Type B pancreatic cell (in vitro differentiated cells): ENCODE measurements at regions not wholly inside any gene's neighbourhood (a gene's known extent, or its start where the extent isn't known, plus 50 kb on each side); places are given as distances from the start of the nearest gene placed in this dataset.

Experiments used
- DNase-seq: peaks from one replicate; pipeline ENCODE4 v3.0.0; 2021; ENCODE audit warnings: mixed read lengths; ENCODE audit not compliant: unreplicated experiment; ENCODE audit errors: extremely low spot score
- H3K27ac Mint-ChIP-seq: 2 replicates; pipeline ENCODE4 v1.8.0; 2021; ENCODE audit warnings: mild to moderate bottlenecking, mixed read lengths
- H3K27me3 Mint-ChIP-seq: 2 replicates; pipeline ENCODE4 v1.8.0; 2021; ENCODE audit warnings: mixed read lengths
- H3K36me3 Mint-ChIP-seq: 2 replicates; pipeline ENCODE4 v1.8.0; 2021; ENCODE audit warnings: mixed read lengths
- H3K4me1 Mint-ChIP-seq: one replicate; pipeline ENCODE4 v1.8.0; 2021; ENCODE audit warnings: mixed read lengths; ENCODE audit not compliant: unreplicated experiment
- H3K4me3 Mint-ChIP-seq: 2 replicates; pipeline ENCODE4 v1.8.0; 2021; ENCODE audit warnings: mild to moderate bottlenecking, mixed read lengths
- H3K9me3 Mint-ChIP-seq: 2 replicates; pipeline ENCODE4 v1.8.0; 2021; ENCODE audit warnings: mixed read lengths
- CTCF ChIP-seq: fragments of 200-600 bp; sonication (generic); conservative IDR thresholded peaks from 2 replicates; pipeline ENCODE4 v1.5.0; 2021; ENCODE audit warnings: antibody characterized with exemption, mild to moderate bottlenecking

- H3K27me3 Mint-ChIP-seq: no peaks in the 10 kb centered on the region
- peaks cover 32% of the 10 kb centered on the region for H3K4me1 Mint-ChIP-seq
- TF ChIP-seq CTCF: peak; percentile 36
- no peak overlapping the region for H3K27ac Mint-ChIP-seq
- H3K4me3 Mint-ChIP-seq: no peak overlapping the region
- peaks cover 15% of the 10 kb centered on the region for H3K9me3 Mint-ChIP-seq
- no peak for DNase-seq
- peaks cover 6% of the 10 kb centered on the region for H3K36me3 Mint-ChIP-seq
Observed at GRCh38 chr6:140538926-140539325, 1164.5 kb upstream of the CITED2 start.

DNA sequence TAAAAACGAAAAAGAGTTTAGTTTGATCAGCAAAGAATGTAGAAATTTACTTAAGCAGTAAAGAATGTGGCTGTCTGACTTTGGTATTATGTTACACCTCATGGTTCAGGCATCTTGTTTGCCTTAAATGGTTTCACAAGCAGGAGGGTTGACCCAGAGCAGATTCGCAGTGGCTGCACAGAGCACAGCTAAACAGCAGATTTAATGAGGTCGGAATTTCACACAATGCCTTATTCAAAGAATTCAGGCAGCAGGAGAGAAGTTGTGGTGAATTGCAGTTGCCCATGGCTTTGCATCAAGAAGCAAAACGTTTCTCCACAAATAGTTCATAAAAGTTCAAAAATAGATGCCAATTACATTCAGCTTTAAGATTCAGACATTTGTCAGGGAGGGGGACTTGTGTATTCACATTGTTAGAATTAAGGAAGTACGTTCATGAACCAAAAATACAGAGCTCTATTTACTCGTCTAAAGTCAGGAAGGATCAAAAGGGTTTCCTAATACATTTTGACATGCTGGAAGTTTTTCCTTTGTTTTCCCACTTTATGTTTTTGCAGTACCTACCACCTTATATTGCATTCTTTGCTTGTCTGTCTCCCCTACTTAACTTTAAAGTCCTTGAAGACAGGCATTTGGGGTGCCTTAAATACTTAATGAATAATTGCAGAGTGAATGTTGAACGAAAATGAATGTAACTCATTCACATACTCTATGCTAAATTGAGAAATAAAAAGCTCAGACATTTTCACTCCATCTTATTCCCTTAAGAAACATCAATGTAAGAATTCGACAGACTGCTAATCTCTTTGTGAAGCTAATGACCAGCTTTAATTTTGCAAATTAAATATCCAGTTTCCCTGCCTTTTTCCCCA lies 1163.6 kb upstream of the CITED2 start:
- H3K27me3 Mint-ChIP-seq: no peaks in the 10 kb centered on the region
- peak overlapping the region; percentile 65 for H3K4me3 Mint-ChIP-seq
- peaks cover 15% of the 10 kb centered on the region for H3K9me3 Mint-ChIP-seq

DNA sequence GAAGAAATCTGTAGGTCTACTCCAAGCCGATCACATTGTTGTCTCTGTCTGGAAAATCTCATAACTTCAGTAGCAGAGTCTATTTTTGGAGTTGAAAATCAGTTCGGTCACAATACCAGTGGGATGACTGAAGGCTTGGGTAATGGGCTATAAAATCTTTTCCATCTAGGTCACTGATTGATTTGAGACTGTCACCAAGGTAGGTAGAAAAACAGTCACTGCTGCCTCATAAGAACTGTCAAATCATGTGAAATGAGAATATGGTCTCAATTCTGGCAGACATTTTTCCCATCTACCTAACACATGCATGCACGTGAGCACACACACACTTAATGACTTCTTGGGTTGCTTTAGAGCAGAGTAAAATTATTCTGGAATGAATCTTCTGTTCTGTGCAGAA lies 1162.8 kb upstream of the CITED2 start:
- Mint-ChIP-seq H3K4me3 (no peak overlapping the region), H3K9me3 (peaks cover 15% of the 10 kb centered on the region), H3K27ac (peak overlapping the region; percentile 91), H3K27me3 (no peaks in the 10 kb centered on the region), H3K36me3 (peaks cover 6% of the 10 kb centered on the region), H3K4me1 (peaks cover 21% of the 10 kb centered on the region)
- DNase-seq: no peak
- no peak for TF ChIP-seq CTCF

More for the DNA sequence above, 1163.6 kb upstream of the CITED2 start:
- peaks cover 29% of the 10 kb centered on the region for H3K4me1 Mint-ChIP-seq
- no peak for TF ChIP-seq CTCF
- DNase-seq: no peak
- H3K27ac Mint-ChIP-seq: peak overlapping the region; percentile 91
- peaks cover 6% of the 10 kb centered on the region for H3K36me3 Mint-ChIP-seq

DNA sequence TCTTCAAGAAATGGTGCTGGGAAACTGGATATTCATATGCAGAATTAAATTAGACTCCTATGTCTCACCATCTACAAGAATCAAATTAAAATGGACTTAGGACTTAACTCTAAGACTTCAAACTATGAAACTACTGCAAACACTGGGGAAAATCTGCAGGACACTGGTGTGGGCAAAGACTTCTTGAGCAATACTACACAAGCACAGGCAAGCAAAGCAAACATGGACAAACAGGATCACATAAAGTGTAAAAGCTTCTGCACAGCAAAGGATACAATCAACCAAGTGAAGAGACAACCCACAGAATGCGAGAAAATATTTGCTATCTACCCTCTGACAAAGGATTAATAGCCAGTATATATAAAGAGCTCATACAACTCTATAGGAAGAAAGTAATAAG lies 1161.1 kb upstream of the CITED2 start:
- H3K4me1 Mint-ChIP-seq: peaks cover 14% of the 10 kb centered on the region
- peaks cover 6% of the 10 kb centered on the region for H3K36me3 Mint-ChIP-seq
- no peak overlapping the region for H3K27ac Mint-ChIP-seq
- DNase-seq: no peak
- peaks cover 15% of the 10 kb centered on the region for H3K9me3 Mint-ChIP-seq
- no peak overlapping the region for H3K4me3 Mint-ChIP-seq
- H3K27me3 Mint-ChIP-seq: no peaks in the 10 kb centered on the region
- no peak for TF ChIP-seq CTCF

- no peak for TF ChIP-seq CTCF
- DNase-seq: no peak
- Mint-ChIP-seq H3K27me3 (no peaks in the 10 kb centered on the region), H3K36me3 (peaks cover 6% of the 10 kb centered on the region), H3K9me3 (peaks cover 15% of the 10 kb centered on the region), H3K4me1 (peaks cover 17% of the 10 kb centered on the region), H3K27ac (no peak overlapping the region), H3K4me3 (no peak overlapping the region)
Observed at GRCh38 chr6:140533526-140533925, 1159.1 kb upstream of the CITED2 start.
